Lung (tissue), 11 donors: ENCODE measurements at regions not wholly inside any gene's neighbourhood (a gene's known extent, or its start where the extent isn't known, plus 50 kb on each side); places are given as distances from the start of the nearest gene placed in this dataset.
"Not testable (repeated sequence)": the region's sequence is repeated elsewhere in the genome, so short reads cannot be mapped to it uniquely, and the experiment has no call there.

ENCODE experiments used
- ATAC-seq: fragments of 200-7000 bp; cut with Tn5 transposase; one replicate; pipeline ENCODE4 v1.9.1; 2020; ENCODE audit warnings: moderate number of reproducible peaks; ENCODE audit not compliant: insufficient read depth, low FRiP score
- DNase-seq, 3 donors: peaks; one replicate each; pipeline ENCODE4 v3.0.0-alpha.2; 2013 to 2017
- H3K27ac ChIP-seq, 2 donors: one replicate each; pipeline ENCODE4 v1.5.1; 2013; ENCODE audit warnings: mild to moderate bottlenecking in 2 of 2, moderate library complexity in 2 of 2, control low read depth in 1 of 2, inconsistent platforms in 1 of 2, low read depth in 1 of 2, low read length in 1 of 2
- H3K27me3 ChIP-seq, 3 donors: one replicate each; pipeline ENCODE4 v1.5.1; 2013; ENCODE audit warnings: low read length in 2 of 3; ENCODE audit not compliant: control insufficient read depth in 3 of 3, insufficient read depth in 3 of 3
- H3K36me3 ChIP-seq, 4 donors: one replicate each; pipeline ENCODE4 v1.5.1; 2013; ENCODE audit warnings: low read length in 4 of 4, mild to moderate bottlenecking in 1 of 4, moderate library complexity in 1 of 4; ENCODE audit not compliant: control insufficient read depth in 4 of 4, insufficient read depth in 4 of 4
- H3K4me1 ChIP-seq, 5 donors: one replicate each; pipeline ENCODE4 v1.5.1; 2013; ENCODE audit warnings: low read length in 5 of 5, mild to moderate bottlenecking in 2 of 5, moderate library complexity in 1 of 5; ENCODE audit not compliant: control insufficient read depth in 5 of 5, insufficient read depth in 5 of 5
- H3K4me3 ChIP-seq: one replicate; pipeline ENCODE4 v1.5.1; 2013; ENCODE audit warnings: mild to moderate bottlenecking, control low read depth, moderate library complexity
- H3K9ac ChIP-seq, 2 donors: one replicate each; pipeline ENCODE4 v1.5.1; 2013; ENCODE audit warnings: low read length in 2 of 2, control low read depth in 1 of 2; ENCODE audit not compliant: insufficient read depth in 1 of 2
- H3K9me3 ChIP-seq, 4 donors: one replicate each; pipeline ENCODE4 v1.5.1; 2013; ENCODE audit warnings: low read length in 3 of 4, mild to moderate bottlenecking in 1 of 4, moderate library complexity in 1 of 4; ENCODE audit not compliant: control insufficient read depth in 4 of 4, insufficient read depth in 3 of 4
- CTCF ChIP-seq: IDR thresholded peaks from 2 replicates; pipeline ENCODE4 v1.5.1; 2012; ENCODE audit warnings: mild to moderate bottlenecking; ENCODE audit errors: control extremely low read depth, extremely low read depth
- WGBS, 2 donors: extraction: QIAGEN DNeasy Blood & Tissue Kit; methylation state at CpG; one replicate each; pipeline ENCODE4 v1.1.7; 2013; 5-methylcytosine and 5-hydroxymethylcytosine counted together
- donor health status: control.
- donor health status: control.
- donor health status: Bipolar disorder and iron deficiency.
- donor health status: healthy.
- donor health status: DM: yes; HTN: yes; CAD: no.

GRCh38 chr2:116517936-116518335 is 1296.6 kb upstream of the DDX18 start:
- no peak for ATAC-seq
- H3K27ac ChIP-seq = no peak overlapping the region
- no peak overlapping the region for H3K4me3 ChIP-seq
- H3K9ac ChIP-seq = no peak overlapping the region
- H3K4me1 ChIP-seq = no peaks in the 10 kb centered on the region
- H3K27me3 ChIP-seq = no peaks in the 10 kb centered on the region
- DNase-seq = no peak
- no peaks in the 10 kb centered on the region for H3K36me3 ChIP-seq
- TF ChIP-seq CTCF = no peak
- H3K9me3 ChIP-seq = peaks cover 0 to 3% (median 1%) of the 10 kb centered on the region in 4 donors
- 76% methylated on average over 1 of the region's 1 CpG for WGBS, 2 donors

GRCh38 chr2:116537811-116538210 is 1276.7 kb upstream of the DDX18 start:
- no peaks in the 10 kb centered on the region for H3K27me3 ChIP-seq
- ATAC-seq (no peak), DNase-seq (peak in 2 of 3 donors; percentile 8 to 21)
- no peaks in the 10 kb centered on the region for H3K36me3 ChIP-seq
- no peaks in the 10 kb centered on the region for H3K4me1 ChIP-seq
- no peak for TF ChIP-seq CTCF
- 62 to 63% methylated on average over 5 of the region's 5 CpGs for WGBS, 2 donors
- no peak overlapping the region for H3K4me3 ChIP-seq
- no peak overlapping the region for H3K9ac ChIP-seq
- H3K27ac ChIP-seq = no peak overlapping the region
- H3K9me3 ChIP-seq = peaks cover 0 to 4% (median 0%) of the 10 kb centered on the region in 4 donors

- no peaks in the 10 kb centered on the region for H3K4me1 ChIP-seq
- no peaks in the 10 kb centered on the region for H3K36me3 ChIP-seq
- no peak for TF ChIP-seq CTCF
- no peak overlapping the region for H3K4me3 ChIP-seq
- 57 to 81% methylated on average over 3 of the region's 3 CpGs for WGBS, 2 donors
- H3K27ac ChIP-seq = no peak overlapping the region
- H3K27me3 ChIP-seq = no peaks in the 10 kb centered on the region
- peaks cover 0 to 2% (median 0%) of the 10 kb centered on the region in 4 donors for H3K9me3 ChIP-seq
- ATAC-seq (no peak), DNase-seq (no peak)
- H3K9ac ChIP-seq = no peak overlapping the region
Measured at GRCh38 chr2:116545286-116546068, 1269.0 kb upstream of the DDX18 start.

- not testable (repeated sequence) for H3K36me3 ChIP-seq, H3K27ac ChIP-seq, H3K9me3 ChIP-seq, H3K4me1 ChIP-seq, H3K4me3 ChIP-seq, DNase-seq, H3K9ac ChIP-seq, H3K27me3 ChIP-seq, ATAC-seq
- WGBS, 2 donors = 78 to 82% methylated on average over 20 of the region's 20 CpGs
Measured at GRCh38 chr2:116552738-116553419, 1261.6 kb upstream of the DDX18 start.
